SW480 (cell line): ENCODE measurements at regions not wholly inside any gene's neighbourhood (a gene's known extent, or its start where the extent isn't known, plus 50 kb on each side); places are given as distances from the start of the nearest gene placed in this dataset.

Experiments used
- DNase-seq: peaks from one replicate; pipeline ENCODE4 v3.0.0-alpha.2; 2016; ENCODE audit warnings: low spot score

DNA sequence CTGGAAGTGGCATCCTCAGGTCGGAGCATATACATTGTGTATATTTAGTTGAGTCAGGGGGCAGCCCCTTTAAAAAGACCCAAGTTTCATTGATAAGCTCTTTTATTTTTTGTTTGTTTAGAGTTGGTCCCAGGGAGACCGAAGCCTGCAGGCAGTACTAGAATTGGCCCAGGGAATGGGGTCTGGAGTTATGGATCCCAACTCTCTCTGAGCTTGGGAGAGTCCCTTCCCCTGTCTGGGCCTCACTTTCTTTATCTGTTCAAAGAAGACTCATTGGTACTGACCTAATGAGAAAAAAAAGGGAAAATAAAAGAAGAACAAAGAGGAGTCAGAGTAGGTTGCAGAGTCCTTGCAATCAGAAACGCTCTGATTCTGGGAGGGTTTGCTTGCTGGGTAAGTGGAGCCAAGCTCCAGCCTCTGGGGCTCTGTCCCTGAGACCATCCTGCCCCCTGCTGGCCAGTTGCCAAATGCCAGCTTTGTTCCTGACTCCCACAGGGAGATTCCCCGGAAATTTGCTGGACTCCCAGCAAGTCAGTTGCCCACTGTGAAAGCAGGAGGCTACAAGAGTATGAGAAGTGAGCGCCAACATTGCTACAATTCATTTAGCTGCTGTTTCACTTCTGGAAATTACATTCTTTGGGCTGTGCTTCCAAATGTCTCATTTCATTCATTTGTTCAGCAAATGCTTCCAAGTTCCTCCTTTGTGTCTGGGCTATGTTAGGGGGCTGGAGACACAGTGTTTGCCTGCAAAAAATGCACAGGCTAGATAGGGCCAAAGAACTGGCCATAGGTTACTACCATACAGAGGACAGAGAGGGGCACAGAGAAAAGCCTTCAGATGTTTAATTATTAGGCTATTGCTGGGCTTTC lies 156.2 kb downstream of the MELK start:
- DNase-seq, result peak; percentile 58

DNA sequence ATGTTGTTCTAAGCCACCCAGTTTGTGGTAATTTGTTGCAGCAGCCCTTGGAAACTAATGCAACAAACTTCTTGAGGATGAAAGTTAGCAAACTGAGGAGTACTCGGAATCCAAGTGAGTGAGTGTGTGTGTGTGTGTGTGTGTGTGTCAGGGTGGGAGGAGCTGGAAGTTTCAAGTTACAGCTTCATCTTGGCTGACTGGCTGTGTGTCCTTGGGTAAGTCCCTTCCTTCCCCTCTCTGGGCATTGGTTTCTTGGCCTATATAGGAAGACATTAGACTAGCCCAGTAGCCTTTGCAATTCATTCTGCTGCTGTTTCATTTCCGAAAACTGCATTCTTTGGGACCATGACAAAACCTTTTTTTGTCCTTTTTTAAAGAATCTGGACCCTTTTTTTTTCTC lies 157.2 kb downstream of the MELK start:
- no peak for DNase-seq

DNA sequence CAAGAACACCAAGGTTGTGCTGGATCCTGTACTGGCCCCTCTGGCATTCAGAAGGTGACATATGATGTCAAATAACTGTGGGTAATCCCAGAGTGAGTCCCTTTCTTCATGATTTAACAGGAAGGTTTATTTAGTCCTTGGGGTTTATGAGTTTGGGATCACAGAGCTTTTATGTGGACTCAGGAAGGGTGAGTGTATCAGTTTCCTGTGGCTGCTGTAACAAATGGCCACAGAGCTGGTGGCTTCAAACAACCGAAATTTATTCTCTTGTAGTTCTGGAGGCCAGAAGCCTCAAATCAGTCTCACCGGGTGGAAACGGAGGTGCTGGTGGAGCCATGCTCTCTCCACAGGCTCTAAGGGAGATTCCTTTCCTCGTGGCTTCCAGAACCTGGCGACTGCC lies 157.7 kb downstream of the MELK start:
- DNase-seq, result no peak

DNA sequence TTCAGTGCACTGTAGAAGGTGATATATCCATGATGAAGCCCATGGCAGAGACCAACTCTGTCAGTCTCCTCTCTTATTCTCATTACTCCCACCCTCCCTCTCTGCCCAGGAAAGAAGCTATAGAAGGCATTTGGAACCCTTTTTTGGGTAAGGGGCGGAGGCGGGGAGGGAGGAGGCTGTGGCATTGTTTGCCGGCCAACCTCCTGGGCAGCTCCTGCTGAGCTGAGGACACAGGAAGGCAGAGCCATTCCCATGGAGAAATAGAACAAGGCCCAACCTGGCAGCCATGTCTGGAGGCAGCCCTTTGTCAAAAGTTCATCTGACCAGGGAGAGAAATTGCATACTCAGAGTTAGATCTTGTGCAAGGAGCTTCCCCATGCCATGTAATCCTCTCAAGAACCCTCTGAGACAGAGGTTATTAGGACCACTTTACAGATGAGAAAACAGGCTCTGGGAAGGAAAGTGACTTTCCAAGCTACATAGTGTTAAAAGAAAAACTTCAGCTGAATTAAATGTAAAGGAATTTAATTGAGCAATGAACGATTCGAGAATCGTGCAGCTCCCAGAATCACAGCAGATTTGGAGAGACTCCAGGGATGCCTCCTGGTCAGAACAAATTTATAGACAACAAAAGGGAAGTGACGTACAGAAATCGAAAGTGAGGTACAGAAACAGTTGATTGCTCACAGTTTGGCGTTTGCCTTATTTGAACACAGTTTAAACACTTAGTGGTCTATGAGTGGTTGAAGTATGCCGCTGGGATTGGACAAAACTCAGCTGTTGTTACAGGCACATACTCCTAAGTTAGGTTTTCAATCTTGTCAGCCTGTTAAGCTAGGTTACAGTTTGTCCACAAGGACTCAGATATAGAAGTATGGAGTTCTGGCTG lies 158.6 kb downstream of the MELK start:
- DNase-seq, result no peak

DNA sequence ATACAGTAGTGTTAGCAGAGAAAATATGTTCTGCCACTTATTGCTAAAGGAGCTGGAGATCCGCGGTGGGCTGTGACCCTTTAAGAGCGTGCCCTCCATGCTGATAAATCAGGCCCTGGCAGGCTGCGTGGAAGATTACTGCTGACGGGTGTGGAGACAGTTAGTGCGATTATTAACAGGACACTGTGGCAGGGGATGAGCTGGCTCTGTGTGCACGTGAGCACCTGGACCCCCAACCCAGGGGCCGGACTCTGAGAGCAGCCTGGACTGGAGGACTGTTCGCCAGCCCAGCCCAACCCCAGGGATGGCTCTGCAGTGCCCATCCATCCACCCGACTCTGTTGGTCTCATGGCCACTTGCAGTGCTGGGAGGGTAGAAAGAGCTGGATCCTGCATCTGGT lies 162.0 kb downstream of the MELK start:
- no peak for DNase-seq

DNA sequence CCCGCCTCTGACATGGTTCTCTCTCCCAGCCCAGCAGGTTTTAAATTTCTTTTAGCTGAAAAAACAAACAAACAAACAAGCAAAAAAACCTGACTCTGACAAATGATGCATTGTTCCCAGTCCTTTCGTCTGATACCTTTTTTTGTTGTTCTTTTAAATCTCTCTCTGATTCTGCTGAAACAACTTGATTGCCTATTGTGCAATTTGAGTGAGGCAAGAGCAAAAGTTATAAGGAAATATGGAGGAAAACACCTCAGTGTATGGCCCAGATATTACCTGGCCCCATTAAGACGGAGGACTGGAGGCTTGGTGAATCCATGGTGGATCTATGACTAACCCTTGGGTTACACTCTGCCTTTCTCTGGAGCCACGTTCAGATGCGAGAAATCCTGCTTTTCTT lies 164.0 kb downstream of the MELK start:
- no peak for DNase-seq

DNA sequence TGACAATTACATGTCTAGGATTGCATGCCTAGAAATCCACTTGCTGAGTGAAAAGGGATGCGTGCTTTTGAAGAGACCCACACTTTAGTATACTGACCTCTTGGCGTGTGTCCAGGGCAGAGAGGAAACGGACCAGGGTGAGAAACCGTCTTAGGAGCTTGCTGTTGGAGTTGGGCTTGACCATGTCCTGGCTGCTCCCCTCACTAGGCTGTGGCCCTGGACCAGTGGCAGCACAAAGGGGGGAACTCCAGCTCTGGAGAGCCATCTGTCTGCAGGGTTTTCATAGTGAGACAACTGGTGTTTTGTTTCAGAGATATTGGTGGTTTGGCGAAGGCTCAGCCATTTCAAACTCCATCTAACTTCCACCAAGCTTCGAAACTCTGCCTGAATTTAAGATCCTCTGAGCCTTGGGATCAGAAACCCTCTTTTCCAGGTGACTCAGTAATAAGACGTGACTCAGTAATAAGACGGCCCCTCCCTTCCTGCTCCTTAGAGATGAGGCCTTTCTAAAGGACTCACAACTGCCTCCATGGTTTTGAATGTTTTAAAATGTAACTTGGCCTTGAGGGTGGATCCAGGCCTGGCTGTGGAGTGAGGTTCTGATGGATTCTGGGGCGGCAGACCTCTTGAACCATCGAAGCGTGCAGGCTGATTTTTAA lies 165.8 kb downstream of the MELK start:
- no peak for DNase-seq

DNA sequence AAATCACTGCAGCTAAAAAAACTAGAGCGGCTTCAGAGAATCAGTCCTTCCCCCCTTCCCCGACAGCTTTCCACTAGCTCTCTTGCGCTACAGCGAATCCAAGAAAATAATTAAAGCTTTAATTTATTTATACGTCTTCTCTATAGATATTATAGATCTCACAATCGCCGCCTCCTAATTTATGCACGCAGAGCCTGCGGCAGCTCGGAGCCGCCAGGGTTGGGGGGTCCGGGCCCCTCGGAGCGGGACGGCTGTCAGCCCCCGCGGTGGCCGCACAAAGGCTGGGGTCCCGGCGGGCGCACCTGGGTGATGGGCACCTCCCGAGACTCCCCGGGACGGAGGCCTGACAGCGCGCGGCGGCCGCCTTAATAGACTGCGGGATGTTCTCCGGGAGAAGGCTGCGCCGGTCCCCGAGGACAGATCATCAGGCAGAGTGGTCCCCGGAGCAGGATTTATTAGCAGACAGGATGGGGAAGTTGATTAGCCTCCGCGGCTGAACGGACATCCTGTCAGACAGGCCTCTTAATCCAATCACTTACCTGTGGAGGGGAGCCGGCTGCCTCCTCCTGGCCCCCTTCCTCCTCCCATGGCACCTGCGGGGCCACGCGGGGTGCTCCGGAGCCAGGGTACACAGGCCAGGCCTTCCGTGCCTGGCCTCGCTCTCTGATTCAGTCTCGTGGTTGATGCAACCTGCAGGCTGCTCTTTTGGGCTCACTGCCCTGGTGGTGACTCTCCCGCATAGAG lies 166.8 kb downstream of the MELK start:
- no peak for DNase-seq

DNA sequence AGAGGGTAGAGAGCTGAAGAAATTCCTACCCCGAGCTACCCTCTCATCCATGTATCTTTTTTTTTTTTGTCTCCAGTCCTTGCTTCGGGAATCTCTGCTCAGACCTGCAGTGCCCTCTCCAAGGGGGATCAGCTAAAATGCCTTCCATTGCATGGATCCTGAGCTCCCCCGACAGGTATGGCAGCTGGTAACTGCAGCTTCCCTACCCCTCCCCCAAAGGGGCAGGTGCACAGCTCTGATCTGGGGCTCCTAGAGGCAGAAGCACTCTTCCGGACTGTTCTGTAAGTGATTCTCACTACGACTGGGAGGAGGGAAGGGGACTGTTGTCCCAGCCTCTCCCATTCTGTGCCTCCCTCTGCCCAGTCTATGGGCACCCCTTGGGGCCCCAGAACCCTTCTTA lies 169.6 kb downstream of the MELK start:
- DNase-seq, result no peak

DNA sequence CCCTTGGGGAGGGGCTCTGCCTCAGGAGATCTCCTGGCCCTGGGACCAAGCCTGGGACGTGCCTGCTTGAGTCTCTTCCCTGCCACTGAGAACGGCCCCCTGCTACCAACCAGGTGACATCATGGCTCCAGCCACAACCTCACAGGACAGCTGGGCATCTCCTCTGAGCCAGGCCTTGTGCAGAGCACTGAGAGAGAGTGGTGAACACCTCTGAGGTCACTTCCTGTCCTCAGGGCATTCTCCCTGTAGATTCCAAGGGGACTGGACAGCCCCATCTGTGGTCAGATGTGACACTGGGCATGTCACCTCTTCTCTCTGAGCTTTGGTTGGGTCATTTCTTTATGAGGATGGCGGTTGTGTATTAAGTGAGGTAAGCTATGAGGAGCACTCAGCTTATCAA lies 172.0 kb downstream of the MELK start:
- DNase-seq, result no peak

DNA sequence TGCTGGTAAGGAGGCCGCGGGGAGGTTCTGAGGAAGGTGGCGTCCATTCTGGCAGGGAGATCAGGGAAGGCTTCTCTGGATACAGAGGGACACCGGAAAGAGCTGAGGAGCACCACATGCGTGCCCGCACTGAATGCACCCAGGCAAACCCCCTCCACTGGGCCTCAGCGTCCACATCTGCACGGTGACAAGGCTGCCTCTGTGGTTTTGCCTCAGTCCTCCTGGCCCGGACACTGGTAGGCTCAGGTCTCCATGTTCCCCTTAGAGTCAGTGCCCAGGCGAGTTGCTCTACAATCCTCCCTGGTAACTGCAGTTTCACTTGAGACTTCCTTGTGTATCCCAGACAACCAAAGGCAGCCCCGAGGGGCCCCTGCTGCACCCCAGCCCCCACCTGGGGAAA lies 173.3 kb downstream of the MELK start:
- no peak for DNase-seq

DNA sequence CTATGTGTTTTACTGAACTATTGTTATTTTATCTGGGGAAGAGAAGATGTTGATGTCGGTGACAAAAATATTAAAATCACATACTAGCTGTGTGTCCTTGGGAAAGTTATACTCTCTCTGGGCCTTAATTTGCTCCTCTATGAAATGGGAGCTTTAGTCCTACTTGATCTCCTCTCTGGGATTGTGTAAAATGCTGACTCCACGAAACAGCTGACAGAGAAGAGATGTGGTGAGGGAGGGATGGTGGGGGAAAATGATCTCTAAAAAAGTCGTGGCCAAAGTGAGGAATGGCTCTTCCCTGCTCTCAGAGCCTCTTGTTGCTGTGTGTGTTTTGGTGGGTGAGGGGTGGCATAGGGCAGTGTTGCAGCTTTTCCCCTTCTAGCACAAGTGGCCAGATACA lies 173.7 kb downstream of the MELK start:
- DNase-seq, result no peak

DNA sequence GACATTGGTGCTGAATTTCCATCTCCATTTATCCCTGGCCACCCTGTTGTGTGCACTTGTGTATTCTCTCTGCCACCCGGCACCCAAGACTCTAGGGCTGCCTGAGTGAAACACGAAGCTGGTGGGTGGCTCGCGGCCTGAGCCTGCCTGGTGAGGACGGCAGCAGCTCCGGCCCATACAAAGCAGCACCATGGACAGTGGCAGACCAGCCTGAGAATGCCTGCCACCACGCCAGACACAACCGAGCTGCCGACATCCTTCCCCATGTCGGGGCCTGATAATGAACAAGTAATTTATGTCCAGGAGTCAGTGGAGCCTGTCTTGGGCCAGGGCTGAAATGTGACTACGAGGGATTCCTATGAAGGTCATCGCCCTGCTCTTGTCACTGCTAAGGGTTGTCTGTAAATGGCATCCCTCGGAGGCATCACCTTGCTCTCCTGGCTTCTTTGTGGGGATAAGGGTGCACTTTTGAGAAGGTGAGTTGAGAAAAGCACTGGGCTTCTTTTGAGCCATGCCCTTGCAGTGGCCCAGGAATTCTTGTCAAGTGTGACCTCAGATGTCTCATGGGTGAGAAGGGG lies 175.7 kb downstream of the MELK start:
- no peak for DNase-seq

DNA sequence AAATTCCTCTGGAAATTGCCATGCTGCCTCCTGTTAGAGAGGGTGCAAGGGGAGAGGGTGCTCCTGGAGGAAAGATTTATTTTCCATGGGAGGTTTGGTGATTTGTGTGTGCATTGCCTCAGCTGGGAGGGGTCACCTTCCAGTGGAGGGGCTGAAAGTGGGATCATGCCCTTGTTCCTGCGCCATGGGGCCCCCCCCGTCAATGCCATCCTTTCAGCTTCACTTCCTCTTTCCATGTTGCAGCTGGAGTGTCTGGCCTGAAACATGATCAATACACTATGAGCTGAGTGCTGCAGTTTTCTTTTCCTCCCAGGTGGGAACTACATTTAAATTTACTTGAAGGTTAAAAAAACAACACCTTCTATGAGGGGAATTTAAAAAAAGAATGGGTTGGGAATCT lies 176.8 kb downstream of the MELK start:
- DNase-seq, result no peak

DNA sequence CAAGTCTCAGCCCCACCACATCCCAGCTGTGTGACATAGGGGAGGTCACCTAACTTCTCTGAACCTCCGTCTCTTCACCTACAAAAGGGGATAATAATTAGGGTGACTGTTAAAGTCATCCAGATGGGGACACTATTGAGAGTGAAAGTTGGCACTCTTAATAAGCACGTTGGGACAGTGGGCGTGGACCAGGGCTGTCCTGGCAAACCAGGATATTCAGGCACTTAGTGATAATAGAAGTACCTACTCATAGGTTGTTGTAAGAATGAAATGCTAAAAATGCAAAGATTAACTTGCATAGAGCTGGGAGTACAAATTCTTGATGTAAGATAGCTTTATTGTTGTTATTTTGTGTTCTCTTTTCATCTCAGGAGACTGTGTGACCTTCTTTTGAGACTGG lies 177.9 kb downstream of the MELK start:
- no peak for DNase-seq

DNA sequence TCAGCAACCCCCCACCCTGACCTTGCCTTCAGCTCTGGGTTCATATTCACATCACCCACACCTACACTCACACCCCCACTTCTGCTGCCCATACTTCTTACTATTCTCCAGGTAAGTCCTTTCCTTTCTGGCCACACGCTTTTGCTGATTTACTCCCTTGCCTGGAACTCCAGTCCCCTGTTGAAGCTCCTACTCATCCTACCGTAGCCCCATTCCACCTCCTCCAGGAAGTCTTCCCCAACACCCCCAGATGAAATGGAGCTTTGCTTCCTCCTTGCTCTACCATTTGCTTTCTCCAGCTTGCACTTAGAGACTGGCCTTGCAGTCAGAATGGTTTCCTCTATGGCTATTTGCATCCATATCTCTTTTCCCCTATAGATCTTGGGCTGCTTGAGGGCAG lies 182.3 kb downstream of the MELK start:
- no peak for DNase-seq

DNA sequence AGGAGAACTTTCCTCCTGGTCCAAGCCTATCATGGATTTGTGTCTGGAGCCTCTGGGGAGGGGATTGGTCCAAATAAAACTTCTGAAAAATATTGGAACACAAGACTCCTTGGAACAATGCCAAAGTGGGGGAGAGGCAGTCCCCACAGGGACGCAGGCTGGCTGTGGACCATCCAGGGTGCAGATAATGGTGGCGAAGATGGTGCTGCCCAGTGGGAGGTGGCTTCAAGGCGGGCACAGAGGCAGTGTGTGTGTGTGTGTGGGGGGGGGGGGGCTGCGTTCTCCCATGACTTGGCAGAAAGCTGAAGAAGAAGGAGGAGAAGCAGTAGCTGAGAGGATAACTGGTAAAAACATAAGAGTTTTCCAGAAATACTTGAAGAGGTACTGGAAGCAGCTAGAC lies 186.4 kb downstream of the MELK start:
- no peak for DNase-seq

DNA sequence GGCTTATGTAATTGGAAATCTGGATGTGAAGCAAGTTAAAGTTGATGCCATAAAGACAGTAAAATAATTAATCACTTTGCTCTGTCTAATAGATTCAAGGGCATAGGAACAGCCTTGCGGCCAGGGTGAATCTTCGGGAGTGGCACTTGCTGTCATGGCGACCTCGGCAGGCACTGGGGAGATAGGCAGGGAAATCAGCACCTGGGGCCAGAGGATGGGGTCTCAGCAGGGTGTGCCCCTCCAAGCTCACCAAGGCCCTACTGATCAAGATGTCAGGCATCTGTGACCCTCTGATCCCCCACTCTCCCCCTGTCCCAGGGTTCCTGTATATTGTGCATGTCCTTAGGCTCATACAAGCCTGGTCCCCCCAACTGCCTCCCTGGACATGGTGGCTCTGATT lies 187.3 kb downstream of the MELK start:
- no peak for DNase-seq

DNA sequence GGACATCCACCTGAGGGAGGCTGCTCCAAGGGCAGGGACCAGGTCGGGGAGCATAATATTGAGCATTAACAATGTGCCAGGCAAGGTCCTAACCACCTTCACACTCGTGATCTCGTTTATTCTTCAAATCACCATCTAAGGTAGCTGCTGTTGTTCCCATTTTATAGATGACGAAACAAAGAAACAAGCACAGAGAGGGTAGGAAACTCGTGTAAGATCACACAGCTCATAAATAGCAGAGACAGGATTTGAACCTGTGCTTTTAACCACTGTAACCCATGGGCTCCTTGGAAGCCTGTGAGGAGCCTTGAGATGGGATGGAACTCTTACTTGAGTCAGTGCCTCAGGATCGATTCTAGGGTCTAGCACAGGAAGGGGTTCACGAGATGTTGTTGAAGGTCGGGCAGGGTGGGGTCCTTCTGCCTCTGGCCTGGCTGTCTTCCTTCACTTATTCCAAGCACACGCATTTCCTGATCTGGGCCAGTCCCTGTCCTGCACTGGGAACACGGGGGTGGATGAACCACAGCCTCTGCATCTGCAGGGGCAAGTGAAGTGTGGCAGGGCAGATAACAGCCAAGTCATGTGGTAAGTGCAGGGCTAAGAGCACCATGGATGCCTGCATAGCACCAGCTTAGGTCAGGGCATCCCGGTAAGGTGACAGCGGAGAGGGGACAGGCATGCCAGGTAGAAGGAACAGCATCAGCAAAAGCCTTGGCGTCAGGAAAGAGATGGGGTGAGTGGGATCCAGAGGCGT lies 188.1 kb downstream of the MELK start:
- no peak for DNase-seq

DNA sequence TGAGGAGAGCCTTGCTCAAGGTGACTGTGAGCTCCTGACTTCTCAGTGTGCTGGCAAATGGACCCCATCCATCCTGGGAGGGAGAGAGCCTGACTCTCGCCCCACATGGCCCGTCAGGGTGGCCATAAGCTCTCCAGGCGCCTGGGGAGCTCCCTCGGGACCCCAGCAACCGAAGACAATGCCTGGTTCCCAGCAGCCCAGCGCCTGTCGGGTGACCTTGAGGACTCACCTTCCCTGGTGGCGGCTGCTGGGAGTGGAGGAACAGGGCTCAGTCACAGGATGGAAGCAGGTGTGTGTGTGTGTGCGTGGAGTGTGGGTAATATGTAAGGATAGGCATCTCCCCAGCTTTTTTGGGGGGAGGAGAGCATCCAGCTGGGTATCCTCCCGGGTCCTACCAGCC lies 190.3 kb downstream of the MELK start:
- DNase-seq, result no peak

DNA sequence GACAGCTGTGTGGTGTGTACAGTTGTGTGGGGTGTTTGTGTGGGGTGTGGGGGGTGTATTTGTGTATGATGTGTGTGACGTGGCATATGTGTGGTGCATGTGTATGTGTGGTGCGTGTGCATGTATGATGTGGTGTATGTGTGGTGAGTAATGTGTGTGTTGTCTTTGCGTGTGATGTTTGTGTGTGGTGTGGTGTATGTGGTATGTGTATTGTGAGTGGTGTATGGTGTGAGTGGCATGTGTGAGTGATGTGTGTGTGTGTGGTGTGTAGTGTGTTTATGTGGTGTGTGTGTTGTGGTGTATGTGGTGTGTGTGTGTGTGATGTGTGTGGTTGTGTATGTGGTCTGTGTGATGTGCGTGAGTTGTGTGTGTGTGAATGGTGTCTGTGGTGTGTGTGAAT lies 191.1 kb downstream of the MELK start:
- no peak for DNase-seq
